Stimulated activated naive CD8-positive, alpha-beta T cell treated with anti-CD3 and anti-CD28 coated beads, Interleukin-15, Interleukin-2, amounts not matched to agents 100 ng/mL and 50 ng/mL, for 24 hours (primary cell): ENCODE measurements at regions not wholly inside any gene's neighbourhood (a gene's known extent, or its start where the extent isn't known, plus 50 kb on each side); places are given as distances from the start of the nearest gene placed in this dataset.
"Not testable (repeated sequence)": the region's sequence is repeated elsewhere in the genome, so short reads cannot be mapped to it uniquely, and the experiment has no call there.

Experiments used
- H3K27ac Mint-ChIP-seq: one replicate; pipeline ENCODE4 v1.8.0; 2021; ENCODE audit warnings: mild to moderate bottlenecking, mixed read lengths
- H3K27me3 Mint-ChIP-seq: one replicate; pipeline ENCODE4 v1.8.0; 2021; ENCODE audit warnings: mixed read lengths
- H3K36me3 Mint-ChIP-seq: one replicate; pipeline ENCODE4 v1.8.0; 2021; ENCODE audit warnings: low read depth, mixed read lengths
- H3K4me1 Mint-ChIP-seq: one replicate; pipeline ENCODE4 v1.8.0; 2021; ENCODE audit warnings: low read depth, mixed read lengths
- H3K4me3 Mint-ChIP-seq: one replicate; pipeline ENCODE4 v1.8.0; 2021; ENCODE audit warnings: mild to moderate bottlenecking, mixed read lengths
- H3K9me3 Mint-ChIP-seq: one replicate; pipeline ENCODE4 v1.8.0; 2021; ENCODE audit warnings: mixed read lengths

DNA sequence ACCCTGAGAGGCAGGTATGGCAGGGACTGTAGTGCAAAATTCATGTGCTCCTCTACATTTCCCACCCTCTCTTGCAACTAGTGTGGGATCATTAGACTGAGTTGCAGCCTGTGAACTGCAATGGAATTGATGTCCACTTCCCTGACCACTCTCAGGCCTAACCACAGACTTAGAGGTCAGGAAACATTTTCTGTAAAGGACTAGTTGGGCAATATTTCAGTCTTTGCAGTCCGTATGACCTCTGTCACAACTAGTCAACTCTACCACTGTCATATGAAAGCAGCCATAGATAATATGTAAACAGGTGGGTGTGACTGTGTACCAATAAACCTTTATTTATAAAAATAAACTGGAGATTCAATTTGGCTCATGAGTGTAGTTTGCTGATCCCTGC, 134.4 kb upstream of the TOP1 start:
- peaks cover 2% of the 10 kb centered on the region for H3K4me1 Mint-ChIP-seq
- no peaks in the 10 kb centered on the region for H3K9me3 Mint-ChIP-seq

DNA sequence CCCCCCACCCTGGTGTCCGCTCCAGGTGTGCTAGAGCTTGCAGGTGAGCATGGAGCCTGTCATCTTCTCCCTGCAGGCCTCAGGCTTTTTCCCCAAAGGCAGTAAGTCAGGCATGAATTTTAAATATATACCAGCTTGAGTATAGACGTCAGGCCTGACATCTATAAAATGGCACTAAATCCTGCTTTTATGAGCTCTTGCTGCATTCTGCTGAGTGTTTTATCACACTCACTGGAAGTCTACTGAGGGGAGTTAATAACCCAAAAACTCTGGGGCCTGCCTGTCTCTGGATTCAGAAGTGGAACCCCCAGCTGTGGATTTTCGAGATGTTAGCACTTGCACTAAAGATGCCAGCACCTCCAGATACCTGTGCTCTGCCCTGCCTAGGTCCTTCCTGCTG, 133.4 kb upstream of the TOP1 start:
- no peaks in the 10 kb centered on the region for H3K4me1 Mint-ChIP-seq
- H3K9me3 Mint-ChIP-seq: no peaks in the 10 kb centered on the region
- peaks cover 4% of the 10 kb centered on the region for H3K27me3 Mint-ChIP-seq
- no peak overlapping the region for H3K27ac Mint-ChIP-seq
- H3K36me3 Mint-ChIP-seq: no peaks in the 10 kb centered on the region
- no peak overlapping the region for H3K4me3 Mint-ChIP-seq

More for the DNA sequence above, 134.4 kb upstream of the TOP1 start:
- Mint-ChIP-seq H3K27me3 (peaks cover 4% of the 10 kb centered on the region), H3K27ac (no peak overlapping the region), H3K4me3 (no peak overlapping the region), H3K36me3 (no peaks in the 10 kb centered on the region)

DNA sequence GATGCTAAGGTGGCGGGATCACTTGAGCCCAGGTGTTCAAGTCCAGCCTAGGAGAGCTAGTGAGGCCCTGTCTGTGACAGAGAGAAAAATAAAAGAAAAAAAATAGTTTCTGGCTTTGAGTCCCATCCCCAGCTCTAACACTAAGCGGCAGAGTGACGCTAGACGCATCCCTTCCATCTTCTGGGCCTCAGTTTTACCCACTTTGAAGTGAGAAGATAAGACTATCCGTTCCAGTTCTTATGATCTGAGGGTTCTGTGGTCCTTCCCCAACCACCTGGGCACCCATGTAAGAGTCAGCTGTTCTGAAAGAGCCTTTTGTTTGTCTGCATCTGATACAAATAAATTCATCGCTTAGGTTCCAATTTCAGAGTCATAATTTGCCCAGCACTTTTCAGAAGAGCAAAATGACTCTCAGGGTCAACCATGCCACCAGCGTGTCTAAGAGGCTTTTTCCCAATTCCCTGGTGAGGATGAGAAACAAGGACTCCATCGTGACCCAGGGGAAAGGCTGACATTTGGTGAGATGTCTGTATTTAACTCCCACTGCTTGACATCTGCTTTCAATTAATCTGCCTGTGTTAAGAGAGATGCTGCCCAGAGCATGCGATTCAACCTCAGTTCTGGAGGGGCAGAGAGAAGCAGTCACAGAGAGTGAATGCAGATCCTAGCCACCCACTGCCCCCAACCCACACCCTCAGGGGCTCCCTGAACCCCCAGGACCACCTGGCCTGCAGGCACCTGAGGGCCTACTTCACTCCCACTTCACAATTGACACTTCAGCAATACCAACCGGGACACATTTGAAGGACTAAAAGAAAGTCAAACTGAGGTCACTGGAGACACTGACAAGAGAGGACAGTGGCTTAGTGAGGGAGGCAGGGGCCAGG, 131.6 kb upstream of the TOP1 start:
- no peak overlapping the region for H3K4me3 Mint-ChIP-seq

DNA sequence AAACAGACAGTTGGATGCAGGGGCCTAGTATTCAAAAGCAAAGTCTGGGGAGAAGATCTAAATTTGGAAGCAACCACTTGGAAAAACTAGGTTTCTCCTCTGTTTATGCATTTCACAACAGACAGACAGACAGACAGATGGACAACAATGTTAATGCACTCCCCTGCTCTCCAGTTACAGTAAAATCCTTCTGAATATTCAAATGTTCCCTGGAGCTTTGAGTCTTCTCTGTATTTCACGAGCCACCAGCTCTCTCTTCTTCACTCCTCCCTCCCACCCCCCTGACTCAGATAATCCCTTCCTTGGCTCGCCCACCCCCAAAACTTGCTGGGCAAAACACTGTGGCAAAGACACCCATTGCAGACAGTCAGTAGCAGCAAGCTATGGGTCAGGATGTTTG, 129.3 kb upstream of the TOP1 start:
- H3K9me3 Mint-ChIP-seq: no peaks in the 10 kb centered on the region
- no peak overlapping the region for H3K27ac Mint-ChIP-seq
- H3K27me3 Mint-ChIP-seq: peaks cover 4% of the 10 kb centered on the region
- H3K4me3 Mint-ChIP-seq: no peak overlapping the region
- H3K36me3 Mint-ChIP-seq: no peaks in the 10 kb centered on the region
- H3K4me1 Mint-ChIP-seq: no peaks in the 10 kb centered on the region

More for the DNA sequence above, 131.6 kb upstream of the TOP1 start:
- no peaks in the 10 kb centered on the region for H3K36me3 Mint-ChIP-seq
- H3K27ac Mint-ChIP-seq: no peak overlapping the region
- H3K9me3 Mint-ChIP-seq: no peaks in the 10 kb centered on the region
- peaks cover 4% of the 10 kb centered on the region for H3K27me3 Mint-ChIP-seq
- H3K4me1 Mint-ChIP-seq: no peaks in the 10 kb centered on the region

DNA sequence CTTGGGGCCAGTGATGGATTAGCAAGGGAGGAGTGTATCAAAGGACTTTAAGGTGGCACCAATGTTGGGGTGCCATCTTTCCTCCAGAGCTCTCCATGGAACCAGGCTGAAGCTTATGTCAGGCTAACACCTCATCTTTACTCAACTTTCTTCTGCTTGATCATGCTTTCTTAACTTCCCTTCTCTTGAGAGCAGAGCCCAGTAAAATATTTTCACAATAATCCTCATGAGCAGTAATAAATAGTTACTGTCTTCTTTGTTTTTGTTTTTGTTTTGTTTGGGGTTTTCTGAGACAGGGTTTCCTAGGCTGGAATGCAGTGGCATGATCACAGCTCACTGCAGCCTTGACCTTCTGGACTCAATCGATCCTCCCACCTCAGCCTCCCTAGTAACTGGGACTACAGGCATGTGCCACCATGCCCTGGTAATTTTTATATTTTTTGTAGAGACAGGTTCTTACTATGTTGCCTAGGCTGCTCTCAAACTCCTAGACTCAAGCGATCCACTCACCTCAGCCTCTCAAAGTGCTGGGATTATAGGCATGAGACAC, 127.9 kb upstream of the TOP1 start:
- Mint-ChIP-seq H3K36me3 (no peaks in the 10 kb centered on the region), H3K4me1 (no peaks in the 10 kb centered on the region), H3K27me3 (peaks cover 4% of the 10 kb centered on the region), H3K27ac (no peak overlapping the region), H3K9me3 (no peaks in the 10 kb centered on the region), H3K4me3 (no peak overlapping the region)

DNA sequence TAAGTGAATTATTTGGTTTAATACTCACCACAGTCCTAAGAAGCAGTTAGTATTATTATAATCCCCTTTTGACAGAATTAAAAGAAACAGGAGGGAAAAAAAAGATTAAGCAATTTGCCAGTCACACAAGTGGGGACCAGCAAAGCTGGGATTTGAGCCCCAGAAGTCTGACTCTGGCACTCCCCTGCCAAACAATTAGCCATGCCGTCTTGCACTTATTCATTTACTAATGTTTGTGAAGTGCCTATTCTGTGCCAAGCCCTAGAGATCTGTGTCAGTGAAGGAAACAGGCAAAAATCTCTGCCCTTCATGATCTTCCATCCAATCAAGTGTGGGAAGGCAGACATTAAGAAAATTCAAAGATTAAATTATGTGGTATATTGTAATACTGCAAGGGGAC, 126.0 kb upstream of the TOP1 start:
- H3K27ac Mint-ChIP-seq: no peak overlapping the region

DNA sequence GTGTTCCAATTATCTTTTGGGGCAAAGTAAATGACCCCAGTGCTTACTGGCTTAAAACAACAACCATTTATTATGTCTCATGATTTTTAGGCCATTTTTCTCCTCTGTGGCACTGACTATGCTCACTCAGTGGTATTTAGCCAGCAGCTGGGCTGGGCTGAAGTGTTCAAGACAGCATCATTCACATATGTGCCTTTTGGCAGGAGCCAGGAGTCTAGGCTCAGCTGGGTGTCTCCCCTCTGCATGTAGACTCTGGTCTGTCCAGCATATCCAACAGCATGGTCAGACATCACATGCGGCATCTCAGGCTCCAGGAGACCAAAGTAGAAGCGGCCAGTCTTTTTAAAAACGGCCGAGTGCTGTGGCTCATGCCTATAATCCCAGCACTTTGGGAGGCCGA, 120.3 kb upstream of the TOP1 start:
- no peaks in the 10 kb centered on the region for H3K27me3 Mint-ChIP-seq
- no peaks in the 10 kb centered on the region for H3K36me3 Mint-ChIP-seq
- H3K27ac Mint-ChIP-seq: no peak overlapping the region
- no peaks in the 10 kb centered on the region for H3K4me1 Mint-ChIP-seq
- H3K9me3 Mint-ChIP-seq: peaks cover 3% of the 10 kb centered on the region
- no peak overlapping the region for H3K4me3 Mint-ChIP-seq

More for the DNA sequence above, 126.0 kb upstream of the TOP1 start:
- no peaks in the 10 kb centered on the region for H3K36me3 Mint-ChIP-seq
- no peaks in the 10 kb centered on the region for H3K27me3 Mint-ChIP-seq
- H3K9me3 Mint-ChIP-seq: peaks cover 3% of the 10 kb centered on the region
- no peak overlapping the region for H3K4me3 Mint-ChIP-seq
- no peaks in the 10 kb centered on the region for H3K4me1 Mint-ChIP-seq

GRCh38 chr20:40909489-40909888, 119.1 kb upstream of the TOP1 start:
- not testable (repeated sequence) for H3K27ac Mint-ChIP-seq, H3K4me3 Mint-ChIP-seq, H3K36me3 Mint-ChIP-seq, H3K4me1 Mint-ChIP-seq, H3K27me3 Mint-ChIP-seq, H3K9me3 Mint-ChIP-seq

GRCh38 chr20:40910436-40910835, 118.2 kb upstream of the TOP1 start:
- not testable (repeated sequence) for H3K27me3 Mint-ChIP-seq, H3K4me1 Mint-ChIP-seq, H3K27ac Mint-ChIP-seq, H3K9me3 Mint-ChIP-seq, H3K4me3 Mint-ChIP-seq, H3K36me3 Mint-ChIP-seq

- not testable (repeated sequence) for H3K36me3 Mint-ChIP-seq, H3K27me3 Mint-ChIP-seq, H3K4me1 Mint-ChIP-seq, H3K9me3 Mint-ChIP-seq, H3K4me3 Mint-ChIP-seq, H3K27ac Mint-ChIP-seq
Measured at GRCh38 chr20:40911152-40911551, 117.5 kb upstream of the TOP1 start.

- no peak overlapping the region for H3K4me3 Mint-ChIP-seq
- no peaks in the 10 kb centered on the region for H3K4me1 Mint-ChIP-seq
- H3K27me3 Mint-ChIP-seq: no peaks in the 10 kb centered on the region
- no peaks in the 10 kb centered on the region for H3K9me3 Mint-ChIP-seq
- H3K36me3 Mint-ChIP-seq: no peaks in the 10 kb centered on the region
- H3K27ac Mint-ChIP-seq: no peak overlapping the region
Measured at GRCh38 chr20:40913224-40914185, 115.1 kb upstream of the TOP1 start.

DNA sequence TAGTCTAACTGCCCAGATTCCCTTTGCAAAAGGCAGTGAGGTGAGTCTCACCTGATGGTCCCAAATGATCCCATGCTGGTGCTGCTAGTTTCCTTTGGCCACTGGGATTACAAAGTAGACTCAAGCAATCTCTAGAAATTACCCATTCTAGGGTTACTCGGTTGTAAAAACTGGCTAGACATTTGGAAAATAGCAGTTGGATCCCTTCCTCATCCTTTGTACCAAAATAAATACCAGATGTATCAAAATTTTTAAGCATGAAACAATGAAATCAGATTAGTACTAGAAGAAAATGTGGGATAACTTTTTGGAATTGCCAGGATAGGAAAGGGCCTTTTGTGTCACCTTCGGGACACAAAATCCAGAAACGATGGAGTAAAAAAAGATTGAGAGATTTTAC, 112.9 kb upstream of the TOP1 start:
- H3K4me3 Mint-ChIP-seq: no peak overlapping the region
- H3K4me1 Mint-ChIP-seq: no peaks in the 10 kb centered on the region
- no peak overlapping the region for H3K27ac Mint-ChIP-seq
- H3K27me3 Mint-ChIP-seq: no peaks in the 10 kb centered on the region
- H3K9me3 Mint-ChIP-seq: no peaks in the 10 kb centered on the region
- H3K36me3 Mint-ChIP-seq: no peaks in the 10 kb centered on the region

DNA sequence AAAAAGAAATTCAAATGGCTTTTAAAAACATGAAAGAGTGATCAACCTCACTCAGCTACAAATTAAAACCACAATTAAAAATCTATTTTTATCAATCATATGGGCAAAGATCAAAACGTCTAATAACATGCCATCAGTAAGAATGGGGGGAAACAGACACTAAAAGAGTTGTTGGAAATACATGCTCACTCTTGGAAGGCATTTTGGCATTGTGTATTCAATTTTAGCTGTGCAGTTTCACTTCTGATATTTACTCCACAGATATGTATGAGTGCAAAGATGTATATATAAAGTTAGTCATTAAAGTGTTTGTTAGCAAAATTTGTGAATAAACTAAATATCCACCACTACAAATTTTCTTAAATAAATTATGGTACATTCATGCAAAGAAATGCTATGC, 112.3 kb upstream of the TOP1 start:
- no peak overlapping the region for H3K27ac Mint-ChIP-seq
- H3K36me3 Mint-ChIP-seq: no peaks in the 10 kb centered on the region
- H3K9me3 Mint-ChIP-seq: no peaks in the 10 kb centered on the region
- no peaks in the 10 kb centered on the region for H3K27me3 Mint-ChIP-seq
- no peak overlapping the region for H3K4me3 Mint-ChIP-seq
- no peaks in the 10 kb centered on the region for H3K4me1 Mint-ChIP-seq

DNA sequence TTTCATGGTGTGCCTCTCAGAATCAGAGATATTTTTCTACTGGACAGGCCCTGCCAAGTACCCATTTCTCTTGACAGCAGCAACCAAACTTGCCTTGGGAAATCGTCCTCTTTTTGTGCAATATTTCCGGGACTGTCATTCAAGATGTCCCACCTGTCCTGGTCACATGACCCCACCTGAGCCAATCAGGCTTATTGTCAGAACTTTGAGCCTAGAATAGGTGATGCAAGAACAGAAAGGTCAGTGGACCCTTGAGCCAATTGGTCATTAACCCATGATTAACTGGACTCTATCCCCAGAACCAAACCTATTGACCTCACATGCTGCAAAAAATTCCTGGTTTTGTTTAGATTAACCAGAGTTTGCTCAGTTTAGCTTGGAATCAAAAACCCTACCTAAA, 108.3 kb upstream of the TOP1 start:
- H3K27me3 Mint-ChIP-seq: no peaks in the 10 kb centered on the region
- H3K36me3 Mint-ChIP-seq: no peaks in the 10 kb centered on the region
- no peaks in the 10 kb centered on the region for H3K9me3 Mint-ChIP-seq
- no peaks in the 10 kb centered on the region for H3K4me1 Mint-ChIP-seq
- H3K27ac Mint-ChIP-seq: no peak overlapping the region
- no peak overlapping the region for H3K4me3 Mint-ChIP-seq

DNA sequence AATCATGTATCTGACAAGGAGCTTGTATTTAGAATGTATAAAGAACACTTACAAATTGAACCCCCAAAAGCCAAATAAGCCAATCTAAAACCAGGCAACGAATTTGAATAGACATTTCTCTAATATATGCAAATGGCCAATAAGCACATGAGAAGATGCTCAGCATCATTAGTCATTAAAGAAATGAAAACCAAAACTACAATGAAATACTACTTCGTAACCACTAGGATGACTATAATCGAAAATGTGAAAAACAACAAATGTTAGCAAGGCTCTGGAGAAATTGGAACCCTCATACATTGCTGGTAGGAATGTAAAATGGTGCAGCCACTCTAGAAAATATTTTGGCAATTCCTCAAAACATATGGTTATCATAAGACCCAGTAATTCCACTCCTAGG, 105.8 kb upstream of the TOP1 start:
- H3K9me3 Mint-ChIP-seq: no peaks in the 10 kb centered on the region
- no peak overlapping the region for H3K4me3 Mint-ChIP-seq
- no peak overlapping the region for H3K27ac Mint-ChIP-seq
- no peaks in the 10 kb centered on the region for H3K27me3 Mint-ChIP-seq
- H3K4me1 Mint-ChIP-seq: no peaks in the 10 kb centered on the region
- no peaks in the 10 kb centered on the region for H3K36me3 Mint-ChIP-seq
